H1 (cell line): ENCODE measurements at regions not wholly inside any gene's neighbourhood (a gene's known extent, or its start where the extent isn't known, plus 50 kb on each side); places are given as distances from the start of the nearest gene placed in this dataset.

Source experiments
- CTCF ChIA-PET: fragments of 300-600 bp; sonication (Branson Sonifier 250); formaldehyde crosslinking; loops from one replicate; lab custom pipeline; 2021; ENCODE audit not compliant: partially characterized antibody; lab: Charles Lee
- POLR2A ChIA-PET: fragments of 300-600 bp; sonication (Branson Sonifier 250); formaldehyde crosslinking; loops from one replicate; lab custom pipeline; 2021; ENCODE audit warnings: inconsistent platforms; ENCODE audit not compliant: partially characterized antibody; lab: Charles Lee
- DNase-seq, 2 experiments: peaks; one replicate each; pipeline versions ENCODE4 v3.0.0 to v3.0.0-alpha.2; 2010 to 2022; ENCODE audit warnings: low spot score in 2 of 2, low read depth in 1 of 2, mixed read lengths in 1 of 2
- FAIRE-seq: peaks from 2 replicates; lab custom pipeline; 2011; peaks lifted over from hg19 to GRCh38; lab: Jason Lieb, UNC
- H2AFZ ChIP-seq: 2 replicates; pipeline ENCODE4 v1.8.1; 2012; ENCODE audit warnings: low read length, inconsistent platforms
- H2AK5ac ChIP-seq: 2 replicates; pipeline ENCODE4 v1.6.1; 2013; ENCODE audit warnings: low read depth, low read length
- H2BK120ac ChIP-seq: replicated peaks from 2 replicates; pipeline ENCODE3; 2013; ENCODE audit warnings: low read depth, low read length, inconsistent platforms
- H2BK12ac ChIP-seq: 2 replicates; pipeline ENCODE4 v1.6.1; 2013; ENCODE audit warnings: low read depth, low read length
- H2BK15ac ChIP-seq: 2 replicates; pipeline ENCODE4 v1.6.1; 2013; ENCODE audit warnings: low read length
- H2BK20ac ChIP-seq: 2 replicates; pipeline ENCODE4 v1.6.1; 2013; ENCODE audit warnings: low read length
- H2BK5ac ChIP-seq: 2 replicates; pipeline ENCODE4 v1.6.1; 2013; ENCODE audit warnings: low read depth, low read length
- H3K14ac ChIP-seq: 2 replicates; pipeline ENCODE4 v1.6.1; 2013; ENCODE audit warnings: inconsistent platforms; ENCODE audit not compliant: insufficient read length
- H3K18ac ChIP-seq: 2 replicates; pipeline ENCODE4 v1.6.1; 2013; ENCODE audit warnings: low read length; ENCODE audit errors: extremely low read depth
- H3K23ac ChIP-seq: 2 replicates; pipeline ENCODE4 v1.6.1; 2013; ENCODE audit warnings: inconsistent platforms; ENCODE audit not compliant: insufficient read length
- H3K23me2 ChIP-seq: 2 replicates; pipeline ENCODE4 v1.6.1; 2013; ENCODE audit warnings: low read depth, low read length
- H3K27ac ChIP-seq: 2 replicates; pipeline ENCODE4 v1.6.1; 2011; ENCODE audit warnings: low read depth, low read length, inconsistent platforms
- H3K27me3 ChIP-seq, 4 experiments: replicated peaks in 1 of 4; 1 replicate in 1 of 4; 2 replicates in 3 of 4; pipeline versions ENCODE4 v1.6.1 to v1.8.1; 2011 to 2013; ENCODE audit warnings: low read length in 3 of 4, mild to moderate bottlenecking in 3 of 4, inconsistent platforms in 2 of 4, mixed read lengths in 2 of 4, moderate library complexity in 1 of 4; ENCODE audit not compliant: control insufficient read depth in 3 of 4, insufficient read depth in 3 of 4; ENCODE audit errors: extremely low read depth in 1 of 4
- H3K36me3 ChIP-seq, 4 experiments: 2 replicates each; pipeline versions ENCODE4 v1.6.1 to v1.8.1; 2011 to 2013; ENCODE audit warnings: mild to moderate bottlenecking in 4 of 4, low read length in 3 of 4, moderate library complexity in 2 of 4, control low read depth in 1 of 4, inconsistent platforms in 1 of 4; ENCODE audit not compliant: insufficient read depth in 4 of 4, control insufficient read depth in 2 of 4
- H3K4ac ChIP-seq: replicated peaks from 2 replicates; pipeline ENCODE3; 2013; ENCODE audit warnings: low read length, low read depth, mixed read lengths, inconsistent platforms; ENCODE audit not compliant: insufficient read length
- H3K4me1 ChIP-seq, 4 experiments: replicated peaks in 1 of 4; 1 replicate in 1 of 4; 2 replicates in 3 of 4; pipeline versions ENCODE4 v1.6.1 to v1.8.1; 2011 to 2013; ENCODE audit warnings: low read length in 3 of 4, inconsistent platforms in 2 of 4, mixed read lengths in 1 of 4; ENCODE audit not compliant: insufficient read depth in 4 of 4, control insufficient read depth in 3 of 4
- H3K4me2 ChIP-seq, 2 experiments: 2 replicates each; pipeline versions ENCODE4 v1.6.1 to v1.8.1; 2011 to 2013; ENCODE audit warnings: low read depth in 2 of 2, low read length in 2 of 2, control low read depth in 1 of 2, inconsistent platforms in 1 of 2, mild to moderate bottlenecking in 1 of 2; ENCODE audit not compliant: insufficient read depth in 1 of 2
- H3K4me3 ChIP-seq, 4 experiments: fragments of 200-600, 300-600 bp in 1 of 4; sonication (generic), shearing (Covaris generic), sonication (Bioruptor Twin) in 1 of 4; 2 replicates each; pipeline versions ENCODE4 v1.5.1 to v1.8.1; 2011 to 2016; ENCODE audit warnings: low read length in 4 of 4, low read depth in 3 of 4, control low read depth in 2 of 4, inconsistent platforms in 2 of 4, mild to moderate bottlenecking in 2 of 4, mixed read lengths in 1 of 4, moderate library complexity in 1 of 4; ENCODE audit not compliant: insufficient read depth in 2 of 4; ENCODE audit errors: extremely low read depth in 1 of 4
- H3K56ac ChIP-seq: replicated peaks from 2 replicates; pipeline ENCODE3; 2013; ENCODE audit warnings: low read depth, mild to moderate bottlenecking, mixed read lengths, low read length, inconsistent platforms; ENCODE audit not compliant: insufficient read length
- H3K79me1 ChIP-seq: 2 replicates; pipeline ENCODE4 v1.6.1; 2013; ENCODE audit warnings: low read depth, low read length, control low read depth
- H3K79me2 ChIP-seq, 2 experiments: 2 replicates each; pipeline versions ENCODE4 v1.6.1 to v1.8.1; 2012 to 2013; ENCODE audit warnings: low read length in 2 of 2, mild to moderate bottlenecking in 2 of 2, inconsistent platforms in 1 of 2; ENCODE audit not compliant: insufficient read depth in 2 of 2, control insufficient read depth in 1 of 2
- H3K9ac ChIP-seq, 4 experiments: replicated peaks in 1 of 4; 1 replicate in 1 of 4; 2 replicates in 3 of 4; pipeline versions ENCODE4 v1.6.1 to v1.8.1; 2011 to 2013; ENCODE audit warnings: low read depth in 3 of 4, low read length in 3 of 4, control low read depth in 2 of 4, mild to moderate bottlenecking in 2 of 4, moderate library complexity in 2 of 4, inconsistent platforms in 1 of 4; ENCODE audit errors: extremely low read depth in 1 of 4
- H3K9me3 ChIP-seq, 2 experiments: 2 replicates each; pipeline versions ENCODE4 v1.6.1 to v1.8.1; 2012 to 2013; ENCODE audit warnings: mild to moderate bottlenecking in 2 of 2, moderate library complexity in 2 of 2, control low read depth in 1 of 2, inconsistent platforms in 1 of 2, low read depth in 1 of 2, low read length in 1 of 2, mixed read lengths in 1 of 2; ENCODE audit not compliant: insufficient read depth in 2 of 2
- H4K20me1 ChIP-seq, 2 experiments: replicated peaks in 1 of 2; 2 replicates each; pipeline versions ENCODE3 to v1.8.1; 2011 to 2013; ENCODE audit warnings: inconsistent platforms in 2 of 2, low read length in 2 of 2, mild to moderate bottlenecking in 1 of 2; ENCODE audit not compliant: insufficient read depth in 2 of 2, control insufficient read depth in 1 of 2
- H4K5ac ChIP-seq: 2 replicates; pipeline ENCODE4 v1.6.1; 2013; ENCODE audit warnings: low read length, low read depth, mixed read lengths, inconsistent platforms; ENCODE audit not compliant: insufficient read length
- H4K8ac ChIP-seq: 2 replicates; pipeline ENCODE4 v1.8.0; 2013; ENCODE audit warnings: mild to moderate bottlenecking, moderate library complexity, low read length, inconsistent platforms; ENCODE audit not compliant: insufficient read depth; ENCODE audit errors: extremely low read depth
- H4K91ac ChIP-seq: replicated peaks from 2 replicates; pipeline ENCODE3; 2013; ENCODE audit warnings: low read length, mixed read lengths, inconsistent platforms; ENCODE audit not compliant: insufficient read length
- KDM4A ChIP-seq: IDR thresholded peaks from one replicate; pipeline ENCODE4 v1.7.1; 2012; ENCODE audit warnings: low read depth, mild to moderate bottlenecking, moderate library complexity, low read length, inconsistent platforms; ENCODE audit not compliant: severe bottlenecking
- RNF2 ChIP-seq: fragments of 200-900, 300-1000 bp; sonication (generic); IDR thresholded peaks from 2 replicates; pipeline ENCODE4 v1.7.1; 2016; ENCODE audit warnings: borderline replicate concordance, low read depth, mild to moderate bottlenecking, antibody characterized with exemption, low read length; ENCODE audit not compliant: poor library complexity, severe bottlenecking; ENCODE audit errors: missing control alignments
- SAP30 ChIP-seq: fragments of 300-600 bp; sonication (generic); IDR thresholded peaks from 2 replicates; pipeline ENCODE4 v1.7.1; 2012; ENCODE audit warnings: low read length, moderate library complexity, mild to moderate bottlenecking, inconsistent platforms; ENCODE audit not compliant: insufficient read depth, insufficient replicate concordance
- WGBS, 2 experiments: shearing (Covaris generic) in 1 of 2; methylation state at CpG; one replicate each; pipeline versions ENCODE4 v1.1.6 to v1.1.7; 2013 to 2015; ENCODE audit warnings: low lambda C conversion rate in 2 of 2, mixed read lengths in 2 of 2, inconsistent platforms in 1 of 2, low coverage in 1 of 2, missing lambda C conversion rate in 1 of 2; ENCODE audit not compliant: insufficient replicate concordance in 2 of 2, insufficient coverage in 1 of 2, insufficient read length in 1 of 2; ENCODE audit errors: extremely low coverage in 1 of 2, missing lambda C conversion rate in 1 of 2; 5-methylcytosine and 5-hydroxymethylcytosine counted together

DNA sequence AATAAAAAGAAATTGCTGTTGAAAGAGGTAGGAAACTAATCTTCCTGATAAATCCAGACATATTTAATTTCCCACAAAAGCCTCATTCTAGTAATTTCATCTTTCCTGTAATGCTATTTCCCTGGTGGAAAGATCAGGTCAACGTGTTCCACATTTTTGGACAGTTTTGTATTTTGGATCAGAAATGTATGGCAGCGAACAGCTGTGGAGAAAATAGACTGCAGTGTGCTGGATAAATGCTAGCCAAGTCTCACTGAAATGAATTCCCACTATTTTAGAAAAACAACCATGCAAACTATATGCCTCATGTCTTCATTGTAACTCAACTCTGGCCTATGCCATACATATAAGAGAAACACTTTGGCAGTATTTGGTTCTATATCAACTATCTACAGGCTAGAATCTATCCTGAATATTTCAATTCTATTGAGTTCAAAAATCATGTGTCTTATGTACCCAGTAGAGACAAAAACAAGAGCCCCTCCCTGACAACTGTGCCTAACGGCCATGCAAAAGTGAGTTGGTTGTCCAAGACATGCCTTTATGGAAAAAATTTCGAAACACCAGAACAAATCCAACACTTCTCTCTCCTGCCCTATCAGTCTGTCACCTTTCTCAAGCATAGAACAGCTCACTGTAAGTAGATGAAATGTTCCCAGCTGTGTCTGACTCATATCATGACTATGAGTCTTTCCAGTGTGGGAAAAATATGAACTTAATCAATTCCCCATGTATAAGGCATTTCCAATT, 191.3 kb upstream of the NREP start:
- Histone ChIP-seq H3K4me2 (no peak overlapping the region), H3K14ac (no peak overlapping the region), H2AK5ac (no peak overlapping the region), H4K8ac (no peak overlapping the region), H2BK12ac (no peak overlapping the region), H3K9me3 (no peaks in the 10 kb centered on the region), H2BK120ac (no peak overlapping the region), H3K23ac (no peak overlapping the region), H4K5ac (no peak overlapping the region)
- no peak for FAIRE-seq
- POLR2A ChIA-PET, result no interaction called here
- TF ChIP-seq RNF2 (no peak), KDM4A (no peak), SAP30 (no peak)
- TF ChIP-seq, all 59 proteins: peak for 0
- Histone ChIP-seq H3K9ac (no peak overlapping the region), H2BK5ac (no peak overlapping the region), H3K23me2 (no peaks in the 10 kb centered on the region), H4K91ac (no peak overlapping the region), H3K4ac (no peak overlapping the region), H3K56ac (no peak overlapping the region), H2BK15ac (no peak overlapping the region), H3K36me3 (no peaks in the 10 kb centered on the region), H3K18ac (no peak overlapping the region), H2BK20ac (no peak overlapping the region), H3K27ac (no peak overlapping the region), H3K4me1 (no peaks in the 10 kb centered on the region), H4K20me1 (no peaks in the 10 kb centered on the region), H3K79me2 (no peaks in the 10 kb centered on the region), H3K27me3 (no peaks in the 10 kb centered on the region), H3K4me3 (no peak overlapping the region), H3K79me1 (no peaks in the 10 kb centered on the region), H2AFZ (no peak overlapping the region)
- CTCF ChIA-PET, result no interaction called here
- no peak for DNase-seq
- 86% methylated on average over 4 of the region's 4 CpGs; no CpG with 5 or more reads in 1 of the 2 experiments for WGBS, 2 experiments
